Neural cell (in vitro differentiated cells): ENCODE measurements at regions not wholly inside any gene's neighbourhood (a gene's known extent, or its start where the extent isn't known, plus 50 kb on each side); places are given as distances from the start of the nearest gene placed in this dataset.

Source experiments
- H2AFZ ChIP-seq: fragments of 200-600, 300-800 bp; sonication (generic), shearing (Covaris generic); 2 replicates; pipeline ENCODE4 v1.6.0; 2014; ENCODE audit warnings: low read depth, mild to moderate bottlenecking, antibody characterized with exemption, low read length, moderate library complexity
- H3F3A ChIP-seq: fragments of 200-600 bp; shearing (Covaris generic); 2 replicates; pipeline ENCODE4 v1.6.1; 2016; ENCODE audit warnings: mild to moderate bottlenecking, moderate library complexity, mixed read lengths, antibody characterized with exemption, low read length; ENCODE audit not compliant: insufficient read depth, poor library complexity, severe bottlenecking
- H3K27ac ChIP-seq: fragments of 200-600, 300-800 bp; sonication (generic), shearing (Covaris generic); 2 replicates; pipeline ENCODE4 v1.5.1; 2014; ENCODE audit warnings: mild to moderate bottlenecking, low read length, moderate library complexity
- H3K27me3 ChIP-seq: fragments of 300-800, 200-600 bp; sonication (generic), shearing (Covaris generic); 2 replicates; pipeline ENCODE4 v1.6.0; 2014; ENCODE audit warnings: mild to moderate bottlenecking, low read depth, low read length, moderate library complexity; ENCODE audit not compliant: insufficient read depth
- H3K36me3 ChIP-seq: fragments of 300-800, 200-600 bp; sonication (generic), shearing (Covaris generic); 2 replicates; pipeline ENCODE4 v1.5.1; 2014; ENCODE audit warnings: mild to moderate bottlenecking, antibody characterized with exemption, low read length, moderate library complexity; ENCODE audit not compliant: insufficient read depth
- H3K4me2 ChIP-seq: fragments of 300-800, 200-600 bp; sonication (generic), shearing (Covaris generic); 2 replicates; pipeline ENCODE4 v1.6.0; 2014; ENCODE audit warnings: mild to moderate bottlenecking, low read length
- H3K4me3 ChIP-seq: fragments of 300-800, 200-600 bp; sonication (generic), shearing (Covaris generic); 2 replicates; pipeline ENCODE4 v1.5.1; 2014; ENCODE audit warnings: mild to moderate bottlenecking, low read length, moderate library complexity
- H3K79me2 ChIP-seq: fragments of 200-600 bp; shearing (Covaris generic); replicated peaks from 2 replicates; pipeline ENCODE4 v1.6.0; 2014; ENCODE audit warnings: mild to moderate bottlenecking, low read length, moderate library complexity; ENCODE audit not compliant: insufficient read depth
- H3K9ac ChIP-seq: fragments of 300-800, 200-600 bp; sonication (generic), shearing (Covaris generic); 2 replicates; pipeline ENCODE4 v1.6.1; 2016; ENCODE audit warnings: mild to moderate bottlenecking, low read length, mixed read lengths
- H3K9me2 ChIP-seq: fragments of 200-600 bp; shearing (Covaris generic); 2 replicates; pipeline ENCODE4 v1.6.1; 2016; ENCODE audit warnings: mild to moderate bottlenecking, low read length, mixed read lengths; ENCODE audit not compliant: insufficient read depth
- H3K9me3 ChIP-seq: fragments of 200-600, 300-800 bp; sonication (generic), shearing (Covaris generic); 2 replicates; pipeline ENCODE4 v1.6.1; 2016; ENCODE audit warnings: mild to moderate bottlenecking, mixed run types, low read length, moderate library complexity, mixed read lengths
- H4K20me1 ChIP-seq: fragments of 200-600 bp; shearing (Covaris generic); 2 replicates; pipeline ENCODE4 v1.6.1; 2016; ENCODE audit warnings: mild to moderate bottlenecking, mixed run types; ENCODE audit not compliant: insufficient read depth
- CTCF ChIP-seq: fragments of 450-650 bp; IDR thresholded peaks from 2 replicates; pipeline ENCODE4 v1.5.1; 2014; ENCODE audit warnings: antibody characterized with exemption, mild to moderate bottlenecking, moderate library complexity; ENCODE audit not compliant: poor library complexity, severe bottlenecking
- EP300 ChIP-seq: fragments of 450-650 bp; conservative IDR thresholded peaks from 2 replicates; pipeline ENCODE4 v1.6.1; 2014; ENCODE audit warnings: antibody characterized with exemption, mild to moderate bottlenecking, moderate library complexity; ENCODE audit not compliant: poor library complexity, severe bottlenecking
- EZH2 ChIP-seq: fragments of 200-600, 300-800 bp; shearing (Covaris generic), sonication (generic); IDR thresholded peaks from 2 replicates; pipeline ENCODE4 v1.6.1; 2014; ENCODE audit warnings: antibody characterized with exemption, low read length, borderline replicate concordance, mild to moderate bottlenecking; ENCODE audit not compliant: insufficient read depth, poor library complexity, severe bottlenecking
- MXI1 ChIP-seq: fragments of 450-650 bp; conservative IDR thresholded peaks from 2 replicates; pipeline ENCODE4 v1.6.1; 2014; ENCODE audit warnings: antibody characterized with exemption, mild to moderate bottlenecking; ENCODE audit not compliant: poor library complexity, severe bottlenecking
- POLR2AphosphoS5 ChIP-seq: IDR thresholded peaks from 2 replicates; pipeline ENCODE4 v1.6.1; 2012
- RAD21 ChIP-seq: fragments of 450-650 bp; conservative IDR thresholded peaks from 2 replicates; pipeline ENCODE4 v1.6.1; 2014; ENCODE audit warnings: antibody characterized with exemption, mild to moderate bottlenecking, moderate library complexity
- REST ChIP-seq: IDR thresholded peaks from 2 replicates; pipeline ENCODE4 v1.6.1; 2012; ENCODE audit warnings: borderline replicate concordance
- SMC3 ChIP-seq: fragments of 450-650 bp; conservative IDR thresholded peaks from 2 replicates; pipeline ENCODE4 v1.6.1; 2014; ENCODE audit warnings: antibody characterized with exemption, mild to moderate bottlenecking, moderate library complexity; ENCODE audit not compliant: poor library complexity
- TAF1 ChIP-seq: IDR thresholded peaks from 2 replicates; pipeline ENCODE4 v1.6.1; 2012; ENCODE audit warnings: low read depth

GRCh38 chr11:130638624-130639023, 190.2 kb downstream of the ADAMTS15 start:
- Histone ChIP-seq H3K27me3 (no peaks in the 10 kb centered on the region), H3K36me3 (no peaks in the 10 kb centered on the region), H3K4me3 (no peak overlapping the region), H3K9me2 (no peaks in the 10 kb centered on the region), H3K4me2 (no peak overlapping the region), H2AFZ (no peak overlapping the region), H3K27ac (no peak overlapping the region), H4K20me1 (no peaks in the 10 kb centered on the region), H3K9ac (no peak overlapping the region), H3F3A (no peaks in the 10 kb centered on the region), H3K79me2 (no peaks in the 10 kb centered on the region), H3K9me3 (no peaks in the 10 kb centered on the region)
- TF ChIP-seq MXI1 (no peak), POLR2AphosphoS5 (no peak), CTCF (no peak), EZH2 (no peak), REST (no peak), RAD21 (no peak), TAF1 (no peak), SMC3 (no peak), EP300 (no peak)

GRCh38 chr11:130639369-130639768, 190.9 kb downstream of the ADAMTS15 start:
- H3K4me2 ChIP-seq, result no peak overlapping the region
- no peaks in the 10 kb centered on the region for H3F3A ChIP-seq
- H4K20me1 ChIP-seq, result no peaks in the 10 kb centered on the region
- H3K79me2 ChIP-seq, result no peaks in the 10 kb centered on the region
- no peaks in the 10 kb centered on the region for H3K27me3 ChIP-seq
- TF ChIP-seq SMC3 (no peak), EZH2 (no peak), POLR2AphosphoS5 (no peak), RAD21 (no peak), EP300 (no peak), REST (no peak), MXI1 (no peak), CTCF (no peak), TAF1 (no peak)
- H3K9ac ChIP-seq, result no peak overlapping the region
- H2AFZ ChIP-seq, result no peak overlapping the region
- no peak overlapping the region for H3K27ac ChIP-seq
- no peaks in the 10 kb centered on the region for H3K36me3 ChIP-seq
- H3K4me3 ChIP-seq, result no peak overlapping the region
- no peaks in the 10 kb centered on the region for H3K9me2 ChIP-seq
- H3K9me3 ChIP-seq, result no peaks in the 10 kb centered on the region
